HG03095 (cell line): ENCODE measurements at regions not wholly inside any gene's neighbourhood (a gene's known extent, or its start where the extent isn't known, plus 50 kb on each side); places are given as distances from the start of the nearest gene placed in this dataset.
"Not testable (repeated sequence)": the region's sequence is repeated elsewhere in the genome, so short reads cannot be mapped to it uniquely, and the experiment has no call there.

Experiments
- ATAC-seq: cut with Tn5 transposase; IDR thresholded peaks from one replicate; pipeline ENCODE4 v1.9.1; 2021; ENCODE audit warnings: moderate library complexity; ENCODE audit not compliant: unreplicated experiment

GRCh38 chr1:176396604-176397395 lies 66.2 kb upstream of the PAPPA2 start:
- not testable (repeated sequence) for ATAC-seq

DNA sequence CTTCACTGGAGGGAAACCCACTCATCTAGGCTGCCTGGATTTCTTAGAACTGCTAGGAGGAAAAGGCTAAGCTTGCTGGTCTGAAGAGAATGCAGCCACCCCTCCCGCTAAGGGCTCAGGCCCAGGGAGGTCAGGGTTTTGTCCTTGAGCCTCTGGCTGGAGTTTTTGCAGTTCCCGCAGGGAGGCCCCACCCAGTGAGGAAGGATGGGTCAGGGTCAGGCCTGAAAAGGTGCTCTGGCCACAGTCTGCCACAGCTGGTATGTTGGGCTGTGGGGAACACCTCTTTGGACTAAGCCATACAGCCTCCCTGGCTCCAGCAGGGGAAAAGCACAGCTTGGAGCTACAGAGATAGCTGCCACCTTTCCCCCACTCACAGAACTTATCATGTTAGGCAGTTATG lies 71.4 kb upstream of the PAPPA2 start:
- ATAC-seq: no peak

DNA sequence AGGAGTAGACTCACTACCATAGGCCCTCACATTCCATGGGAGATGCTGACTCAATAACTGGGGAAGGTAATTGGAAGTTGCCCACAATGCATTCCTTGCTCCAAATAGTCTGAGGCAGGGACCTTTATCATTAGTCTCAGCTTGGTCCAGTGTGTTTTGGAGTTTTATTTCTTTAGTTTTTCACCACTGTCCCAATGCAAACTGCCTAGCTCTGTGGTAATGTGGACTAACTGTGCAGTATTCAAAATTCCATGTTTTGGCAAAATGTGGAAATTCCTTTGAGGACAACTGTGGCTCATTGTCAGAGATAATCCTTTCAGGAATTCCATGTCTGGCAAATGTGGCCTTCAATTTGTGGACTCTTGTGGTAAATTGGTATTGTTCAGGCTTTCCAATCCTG lies 78.1 kb upstream of the PAPPA2 start:
- ATAC-seq: no peak

DNA sequence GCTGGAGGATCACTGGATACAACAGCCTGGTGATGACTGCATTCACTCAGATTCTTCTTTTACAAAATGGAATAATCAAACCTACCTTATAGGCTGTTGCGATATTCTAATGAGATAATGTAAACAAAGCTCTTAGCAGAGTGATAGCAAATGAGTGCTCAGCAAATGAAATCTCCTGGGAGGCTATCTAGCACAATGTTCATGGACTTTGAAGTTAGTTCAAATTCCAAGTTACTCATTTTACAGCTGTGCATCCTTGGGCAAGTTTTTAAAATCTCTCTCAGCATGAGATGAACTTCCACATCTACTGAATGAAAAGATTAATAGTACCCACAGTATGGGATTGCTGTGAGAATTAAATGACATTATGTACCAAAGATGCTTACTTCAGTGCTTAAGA lies 80.8 kb upstream of the PAPPA2 start:
- no peak for ATAC-seq

DNA sequence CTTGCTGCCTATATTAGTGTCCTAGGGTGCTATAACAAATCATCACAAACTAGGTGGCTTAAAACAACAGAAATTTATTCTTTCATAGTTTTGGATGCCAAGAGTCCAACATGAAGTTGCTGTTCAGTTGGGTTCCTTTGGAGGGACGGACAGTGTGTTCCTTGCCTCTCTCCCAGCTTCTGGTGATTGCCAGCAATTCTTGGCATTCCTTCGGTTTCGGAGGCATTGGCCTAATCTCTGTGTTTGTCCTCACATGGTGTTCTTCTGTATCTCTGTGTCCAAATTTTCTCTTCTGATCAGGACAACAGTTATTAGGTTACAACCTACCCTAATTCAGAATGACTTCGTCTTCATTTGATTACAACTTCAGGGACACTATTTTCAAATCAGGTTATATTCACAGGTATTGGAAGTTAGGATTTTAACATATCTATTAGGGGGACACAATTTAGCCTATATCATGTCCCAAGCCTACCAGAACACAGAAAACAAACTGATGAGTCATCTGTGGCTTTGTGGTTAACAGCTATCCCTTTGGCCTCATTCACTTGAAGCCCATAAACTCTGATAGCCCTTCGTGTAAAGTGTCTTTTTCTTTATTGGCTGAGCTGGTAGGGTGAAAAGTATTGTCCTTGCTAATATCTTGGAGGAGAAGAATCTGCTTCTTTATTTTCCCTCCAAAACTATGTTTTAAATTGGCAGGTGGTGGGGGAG lies 83.2 kb upstream of the PAPPA2 start:
- no peak for ATAC-seq

DNA sequence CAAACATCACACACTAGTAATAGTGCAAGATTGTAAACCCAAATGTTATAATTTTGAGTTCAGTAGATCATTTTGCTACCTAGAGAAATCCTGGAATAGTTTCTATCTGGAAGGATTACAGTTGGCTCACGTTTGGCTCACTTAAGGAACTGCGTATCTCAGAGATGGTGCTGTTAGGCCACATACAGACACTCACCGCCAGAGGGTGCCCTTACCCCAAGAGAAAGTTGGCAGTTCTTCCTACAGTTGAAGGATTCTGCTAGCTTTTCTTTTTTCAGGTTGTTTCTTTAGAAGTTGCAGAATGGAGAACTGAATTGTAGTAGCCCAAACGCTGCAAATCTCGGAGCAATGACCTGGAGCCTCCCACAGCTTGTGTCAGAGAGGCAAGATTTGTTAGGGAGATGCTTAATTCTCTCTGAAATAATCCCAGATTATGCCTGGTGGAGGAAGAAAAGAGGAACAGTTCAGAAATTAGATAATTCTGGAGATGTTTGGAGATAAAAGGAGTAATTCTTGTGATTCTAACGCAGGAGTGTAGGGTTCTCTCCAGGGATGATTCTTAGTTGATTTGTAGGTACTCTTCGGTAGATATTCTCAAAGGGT lies 87.9 kb upstream of the PAPPA2 start:
- peak; percentile 74 for ATAC-seq

DNA sequence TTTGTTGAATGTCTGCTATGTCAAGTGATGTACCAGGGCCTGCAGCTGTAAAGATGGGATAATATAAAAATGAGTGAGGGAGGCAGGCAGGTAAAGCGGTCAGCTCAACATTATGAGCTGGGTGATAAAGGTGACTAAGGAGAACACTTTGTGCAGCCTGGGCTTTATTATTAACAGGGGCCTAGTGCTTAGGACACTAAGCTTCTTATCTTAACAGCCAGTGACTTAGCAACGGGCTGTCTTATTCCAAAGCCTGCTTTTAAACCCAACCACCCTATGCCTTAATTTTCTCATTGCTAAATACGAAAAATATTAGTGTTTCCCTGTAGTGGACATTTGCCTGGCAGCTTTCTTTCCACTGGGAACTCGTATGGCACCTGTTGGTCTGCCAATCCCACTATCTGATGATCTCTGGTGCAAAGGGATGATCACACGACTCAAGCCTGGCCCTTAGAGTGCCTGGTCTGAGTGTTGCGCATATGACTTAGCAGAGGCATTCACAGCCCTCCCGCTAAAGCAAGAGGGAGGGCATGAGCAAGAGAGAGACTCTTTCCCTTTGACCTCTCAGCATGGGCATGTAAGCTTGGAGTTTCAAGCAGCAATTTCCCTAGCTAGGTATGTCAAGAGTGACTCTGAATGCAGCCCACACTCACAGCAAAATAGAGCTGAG lies 98.6 kb upstream of the PAPPA2 start:
- no peak for ATAC-seq

DNA sequence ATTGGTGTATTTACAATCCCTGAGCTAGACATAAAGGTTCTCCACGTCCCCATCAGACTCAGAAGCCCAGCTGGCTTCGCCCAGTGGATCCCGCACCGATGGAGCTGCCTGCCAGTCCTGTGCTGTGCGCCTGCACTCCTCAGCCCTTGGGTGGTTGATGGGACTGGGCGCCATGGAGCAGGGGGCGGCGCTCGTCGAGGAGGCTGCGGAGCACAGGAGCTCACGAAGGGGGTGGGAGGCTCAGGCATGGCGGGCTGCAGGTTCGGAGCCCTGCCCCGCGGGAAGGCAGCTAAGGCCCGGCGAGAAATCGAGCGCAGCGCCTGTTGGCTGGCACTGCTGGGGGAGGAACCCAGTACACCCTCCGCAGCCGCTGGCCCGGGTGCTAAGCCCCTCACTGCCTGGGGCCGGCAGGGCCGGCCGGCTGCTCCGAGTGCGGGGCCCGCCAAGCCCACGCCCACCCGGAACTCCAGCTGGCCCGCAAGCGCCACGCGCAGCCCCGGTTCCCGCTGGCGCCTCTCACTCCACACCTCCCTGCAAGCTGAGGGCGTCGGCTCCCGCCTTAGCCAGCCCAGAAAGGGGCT lies 113.8 kb upstream of the PAPPA2 start:
- ATAC-seq: not testable (repeated sequence)

- no peak for ATAC-seq
These were observed 121.3 kb upstream of the PAPPA2 start for GRCh38 chr1:176341656-176342055.

- no peak for ATAC-seq
These were observed 124.1 kb upstream of the PAPPA2 start for GRCh38 chr1:176338877-176339276.

DNA sequence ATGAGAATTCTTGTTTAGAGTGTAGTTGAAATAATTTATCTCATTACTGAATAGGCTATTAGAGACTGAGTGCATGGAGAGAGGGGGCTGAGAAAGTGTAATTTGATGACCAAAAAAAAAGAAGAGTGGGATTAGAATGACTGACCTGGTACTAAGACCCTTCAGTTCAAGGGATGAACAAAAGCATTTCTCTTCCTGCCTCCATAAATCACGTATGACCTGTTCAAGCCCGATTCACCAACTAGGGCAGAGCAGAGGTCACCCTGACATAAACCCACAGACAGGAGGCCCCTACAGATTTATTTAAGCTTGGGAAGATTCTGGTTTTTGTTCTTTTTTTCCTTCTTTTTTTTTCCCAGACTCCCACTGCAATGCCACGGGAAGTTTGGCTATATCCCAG lies 123.7 kb upstream of the COP1 start:
- no peak for ATAC-seq

DNA sequence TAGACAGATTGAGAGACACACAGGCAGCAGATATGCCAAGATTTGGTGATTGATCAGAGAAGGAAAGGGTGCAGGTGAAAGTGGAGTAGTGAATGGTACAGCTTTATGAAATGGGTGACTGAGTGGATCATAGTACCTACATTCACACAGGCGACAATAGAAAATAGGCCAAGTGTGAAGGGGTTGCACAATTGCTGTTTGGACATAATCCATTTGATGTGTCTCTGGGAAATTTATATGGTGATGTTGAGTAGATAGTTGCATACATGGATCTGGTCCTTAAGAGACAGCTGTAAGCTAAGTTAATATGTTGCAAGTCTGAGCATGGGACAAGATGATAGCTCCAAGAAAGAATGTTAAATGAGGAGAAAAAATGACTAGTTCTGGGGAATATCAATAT lies 118.6 kb upstream of the COP1 start:
- ATAC-seq: no peak

GRCh38 chr1:176323472-176323871 lies 116.4 kb upstream of the COP1 start:
- no peak for ATAC-seq

DNA sequence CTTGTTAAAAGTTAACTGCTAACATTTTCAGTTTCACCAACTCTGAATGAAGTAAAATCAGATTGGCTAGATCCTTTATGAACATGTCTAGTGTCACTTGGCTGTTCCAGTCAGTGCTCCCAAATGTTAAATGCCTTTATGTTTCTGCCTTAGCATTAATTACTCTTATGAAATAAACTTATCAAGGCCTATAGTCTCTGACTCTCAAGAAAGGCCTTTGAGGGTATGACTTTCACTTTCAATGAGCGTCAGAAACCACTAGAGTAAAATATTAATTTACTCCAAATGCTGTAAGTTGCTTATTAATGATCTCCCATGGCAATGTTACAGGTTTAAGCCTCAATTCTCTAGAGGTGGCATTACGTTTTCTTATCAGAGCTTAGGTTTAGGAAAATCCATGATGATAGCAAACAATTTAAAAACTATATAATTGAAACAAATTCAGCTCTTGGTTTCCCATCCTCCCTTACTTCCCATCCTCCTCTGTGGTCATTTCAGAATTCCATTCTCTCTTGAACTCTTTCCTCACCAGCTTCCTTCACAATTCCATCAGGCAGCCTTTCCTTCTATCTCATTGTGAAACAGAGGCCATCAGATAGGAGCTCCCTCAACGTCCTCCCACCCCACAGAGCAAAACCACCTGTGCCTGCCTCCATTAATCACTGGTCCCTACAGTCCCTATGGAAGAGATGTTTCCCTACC lies 108.6 kb upstream of the COP1 start:
- ATAC-seq: peak; percentile 52

GRCh38 chr1:176296602-176297001 lies 89.5 kb upstream of the COP1 start:
- not testable (repeated sequence) for ATAC-seq

GRCh38 chr1:176285996-176286395 lies 78.9 kb upstream of the COP1 start:
- ATAC-seq: no peak

DNA sequence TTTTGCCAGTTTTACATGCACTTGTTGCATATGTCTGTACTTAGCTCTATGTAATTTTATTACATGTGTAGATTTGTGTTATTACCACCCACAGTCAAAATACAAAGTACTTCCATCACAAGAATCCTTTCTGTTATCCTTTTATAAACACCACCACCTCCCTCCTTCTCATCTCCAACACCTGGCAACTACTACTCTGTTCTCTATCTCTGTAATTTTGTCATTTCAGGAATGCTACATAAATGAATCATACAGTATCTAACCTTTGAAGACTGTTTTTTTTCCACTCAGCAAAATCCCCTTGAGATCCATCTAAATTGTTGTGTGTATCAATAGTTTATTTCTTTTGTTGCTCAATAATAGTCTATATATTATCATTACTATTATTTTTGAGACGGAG lies 64.5 kb upstream of the COP1 start:
- no peak for ATAC-seq
